K562 (cell line): ENCODE measurements at regions not wholly inside any gene's neighbourhood (a gene's known extent, or its start where the extent isn't known, plus 50 kb on each side); places are given as distances from the start of the nearest gene placed in this dataset.

Experiments
- CCAR2 ChIP-seq: fragments of 200-400 bp; formaldehyde crosslinking; IDR thresholded peaks from 2 replicates; pipeline ENCODE4 v1.6.1; 2017; ENCODE audit warnings: mild to moderate bottlenecking, low read depth, low read length
- CTBP1 ChIP-seq: fragments of 450-650 bp; IDR thresholded peaks from 2 replicates; pipeline ENCODE4 v1.6.1; 2016; ENCODE audit warnings: borderline replicate concordance
- ESRRA ChIP-seq: fragments of 450-650 bp; IDR thresholded peaks from 2 replicates; pipeline ENCODE4 v1.6.1; 2014; ENCODE audit warnings: low read depth, mild to moderate bottlenecking, moderate library complexity, borderline replicate concordance
- HIVEP1 ChIP-seq: fragments of 250-450 bp; sonication (Bioruptor Pico); IDR thresholded peaks from 2 replicates; pipeline ENCODE4 v1.4.0; 2020; ENCODE audit warnings: mild to moderate bottlenecking
- IRF2 ChIP-seq: sonication (generic); formaldehyde crosslinking; IDR thresholded peaks from 2 replicates; pipeline ENCODE4 v1.8.1; 2022; ENCODE audit warnings: mild to moderate bottlenecking, missing genetic modification reagents
- NR3C1 ChIP-seq: sonication (generic); formaldehyde crosslinking; IDR thresholded peaks from 2 replicates; pipeline ENCODE4 v1.8.1; 2022; ENCODE audit warnings: missing genetic modification reagents
- PHB ChIP-seq: fragments of 250-450 bp; sonication (Bioruptor Pico); IDR thresholded peaks from 2 replicates; pipeline ENCODE4 v1.5.0; 2021
- POLR2AphosphoS5 ChIP-seq: IDR thresholded peaks from 2 replicates; pipeline ENCODE4 v1.6.1; 2011; ENCODE audit warnings: mild to moderate bottlenecking, low read depth, low read length, moderate library complexity; ENCODE audit not compliant: control insufficient read depth, insufficient read depth
- SAFB ChIP-seq: fragments of 200-400 bp; formaldehyde crosslinking; IDR thresholded peaks from 2 replicates; pipeline ENCODE4 v1.6.1; 2017; ENCODE audit warnings: low read depth, low read length, borderline replicate concordance
- SMAD2 ChIP-seq: fragments of 150-350 bp; IDR thresholded peaks from 2 replicates; pipeline ENCODE4 v1.6.1; 2014; ENCODE audit warnings: low read depth, mild to moderate bottlenecking, low read length
- TBL1XR1 ChIP-seq, 2 experiments: IDR thresholded peaks; 2 replicates each; pipeline ENCODE4 v1.6.1; 2012; ENCODE audit warnings: improper control_type of control experiment in 2 of 2, low read length in 2 of 2, mild to moderate bottlenecking in 1 of 2
- ZBTB1 ChIP-seq: sonication (generic); formaldehyde crosslinking; IDR thresholded peaks from 2 replicates; pipeline ENCODE4 v1.8.1; 2023; ENCODE audit warnings: missing genetic modification reagents, low read depth, mild to moderate bottlenecking, borderline replicate concordance
- ZNF584 ChIP-seq: fragments of 200-800 bp; sonication (Bioruptor generic); IDR thresholded peaks from 2 replicates; pipeline ENCODE4 v1.6.1; 2016; ENCODE audit warnings: low read depth, mild to moderate bottlenecking, missing genetic modification characterization, missing compliant biosample characterization
- TF ChIP-seq, protein P1 (sequence below): fragments of 250-450 bp; sonication (Bioruptor Pico); IDR thresholded peaks from 2 replicates; pipeline ENCODE4 v1.5.1; 2021; ENCODE audit warnings: mild to moderate bottlenecking
- TF ChIP-seq, protein P2 (sequence below): sonication (generic); formaldehyde crosslinking; IDR thresholded peaks from 2 replicates; pipeline ENCODE4 v1.8.1; 2022; ENCODE audit warnings: missing genetic modification reagents
- TF ChIP-seq, protein P3 (sequence below): IDR thresholded peaks from 3 replicates; pipeline ENCODE4 v1.6.1; 2011; ENCODE audit warnings: borderline replicate concordance, mild to moderate bottlenecking; ENCODE audit not compliant: insufficient read length, insufficient read depth
- TF ChIP-seq, protein P4 (sequence below): fragments of 250-450 bp; sonication (Bioruptor Pico); IDR thresholded peaks from 2 replicates; pipeline ENCODE4 v1.4.0; 2020; ENCODE audit warnings: borderline replicate concordance
- TF ChIP-seq, protein P5 (sequence below): conservative IDR thresholded peaks from 2 replicates; pipeline ENCODE4 v1.6.1; 2011; ENCODE audit warnings: low read depth, mild to moderate bottlenecking, low read length; ENCODE audit not compliant: control insufficient read depth
- TF ChIP-seq, protein P6 (sequence below), 2 experiments: fragments of 450-650 bp in 1 of 2; sonication (generic) in 1 of 2; formaldehyde crosslinking; conservative IDR thresholded peaks; 2 replicates each; pipeline versions ENCODE4 v1.4.0 to v1.8.1; 2020 to 2022; ENCODE audit warnings: mild to moderate bottlenecking in 1 of 2, missing genetic modification reagents in 1 of 2

DNA sequence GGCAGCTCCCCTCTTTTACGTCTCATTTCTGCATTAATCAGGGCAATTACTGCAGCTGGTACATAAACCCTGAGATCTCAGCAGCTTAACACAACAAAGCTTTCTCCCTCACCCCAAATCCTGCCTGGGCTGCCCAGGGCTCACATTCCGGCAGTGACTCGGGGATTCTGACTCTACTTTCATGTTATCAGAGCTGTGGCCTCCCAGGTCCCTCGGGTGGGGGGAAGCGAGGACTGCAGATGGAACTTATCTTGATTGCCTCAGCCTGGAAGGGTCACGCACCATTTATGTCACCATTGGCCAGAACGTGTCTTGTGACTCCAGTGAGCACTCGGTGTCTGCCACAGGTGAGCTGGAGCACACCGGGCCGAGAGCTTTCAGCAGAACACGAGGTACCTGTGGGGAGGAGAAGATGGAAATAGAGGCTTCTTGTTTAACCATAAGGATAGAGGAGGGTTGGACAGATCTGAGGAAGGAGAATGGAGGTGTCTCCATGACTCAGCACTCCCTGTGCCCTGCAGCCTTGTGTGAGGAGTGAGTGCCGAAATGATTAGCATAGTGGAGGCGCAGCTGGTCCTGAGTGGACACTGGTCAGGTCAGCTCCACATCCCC is 88.5 kb upstream of the EXOC2 start (continued):
- TF ChIP-seq, protein P1, sequence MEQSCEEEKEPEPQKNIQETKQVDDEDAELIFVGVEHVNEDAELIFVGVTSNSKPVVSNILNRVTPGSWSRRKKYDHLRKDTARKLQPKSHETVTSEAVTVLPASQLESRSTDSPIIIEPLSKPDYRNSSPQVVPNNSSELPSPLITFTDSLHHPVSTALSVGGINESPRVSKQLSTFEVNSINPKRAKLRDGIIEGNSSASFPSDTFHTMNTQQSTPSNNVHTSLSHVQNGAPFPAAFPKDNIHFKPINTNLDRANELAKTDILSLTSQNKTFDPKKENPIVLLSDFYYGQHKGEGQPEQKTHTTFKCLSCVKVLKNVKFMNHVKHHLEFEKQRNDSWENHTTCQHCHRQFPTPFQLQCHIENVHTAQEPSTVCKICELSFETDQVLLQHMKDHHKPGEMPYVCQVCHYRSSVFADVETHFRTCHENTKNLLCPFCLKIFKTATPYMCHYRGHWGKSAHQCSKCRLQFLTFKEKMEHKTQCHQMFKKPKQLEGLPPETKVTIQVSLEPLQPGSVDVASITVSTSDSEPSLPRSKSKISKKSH (CRISPR knock-in tag) = no peak
- TF ChIP-seq, protein P2, sequence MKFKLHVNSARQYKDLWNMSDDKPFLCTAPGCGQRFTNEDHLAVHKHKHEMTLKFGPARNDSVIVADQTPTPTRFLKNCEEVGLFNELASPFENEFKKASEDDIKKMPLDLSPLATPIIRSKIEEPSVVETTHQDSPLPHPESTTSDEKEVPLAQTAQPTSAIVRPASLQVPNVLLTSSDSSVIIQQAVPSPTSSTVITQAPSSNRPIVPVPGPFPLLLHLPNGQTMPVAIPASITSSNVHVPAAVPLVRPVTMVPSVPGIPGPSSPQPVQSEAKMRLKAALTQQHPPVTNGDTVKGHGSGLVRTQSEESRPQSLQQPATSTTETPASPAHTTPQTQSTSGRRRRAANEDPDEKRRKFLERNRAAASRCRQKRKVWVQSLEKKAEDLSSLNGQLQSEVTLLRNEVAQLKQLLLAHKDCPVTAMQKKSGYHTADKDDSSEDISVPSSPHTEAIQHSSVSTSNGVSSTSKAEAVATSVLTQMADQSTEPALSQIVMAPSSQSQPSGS = no peak
- TF ChIP-seq, protein P3, sequence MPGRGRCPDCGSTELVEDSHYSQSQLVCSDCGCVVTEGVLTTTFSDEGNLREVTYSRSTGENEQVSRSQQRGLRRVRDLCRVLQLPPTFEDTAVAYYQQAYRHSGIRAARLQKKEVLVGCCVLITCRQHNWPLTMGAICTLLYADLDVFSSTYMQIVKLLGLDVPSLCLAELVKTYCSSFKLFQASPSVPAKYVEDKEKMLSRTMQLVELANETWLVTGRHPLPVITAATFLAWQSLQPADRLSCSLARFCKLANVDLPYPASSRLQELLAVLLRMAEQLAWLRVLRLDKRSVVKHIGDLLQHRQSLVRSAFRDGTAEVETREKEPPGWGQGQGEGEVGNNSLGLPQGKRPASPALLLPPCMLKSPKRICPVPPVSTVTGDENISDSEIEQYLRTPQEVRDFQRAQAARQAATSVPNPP = no peak
- TF ChIP-seq CTBP1 = peak; percentile 95
- no peak for TF ChIP-seq PHB
- TF ChIP-seq CCAR2 = no peak
- TF ChIP-seq POLR2AphosphoS5 = no peak
- no peak for TF ChIP-seq ZNF584
- TF ChIP-seq HIVEP1 (CRISPR knock-in tag) = no peak
- TF ChIP-seq NR3C1 = no peak
- TF ChIP-seq ESRRA = peak; percentile 41; the same call in 1 of the 2 replicates
- TF ChIP-seq ZBTB1 (CRISPR knock-in tag) = no peak
- TF ChIP-seq SMAD2 = no peak
- TF ChIP-seq, protein P4, sequence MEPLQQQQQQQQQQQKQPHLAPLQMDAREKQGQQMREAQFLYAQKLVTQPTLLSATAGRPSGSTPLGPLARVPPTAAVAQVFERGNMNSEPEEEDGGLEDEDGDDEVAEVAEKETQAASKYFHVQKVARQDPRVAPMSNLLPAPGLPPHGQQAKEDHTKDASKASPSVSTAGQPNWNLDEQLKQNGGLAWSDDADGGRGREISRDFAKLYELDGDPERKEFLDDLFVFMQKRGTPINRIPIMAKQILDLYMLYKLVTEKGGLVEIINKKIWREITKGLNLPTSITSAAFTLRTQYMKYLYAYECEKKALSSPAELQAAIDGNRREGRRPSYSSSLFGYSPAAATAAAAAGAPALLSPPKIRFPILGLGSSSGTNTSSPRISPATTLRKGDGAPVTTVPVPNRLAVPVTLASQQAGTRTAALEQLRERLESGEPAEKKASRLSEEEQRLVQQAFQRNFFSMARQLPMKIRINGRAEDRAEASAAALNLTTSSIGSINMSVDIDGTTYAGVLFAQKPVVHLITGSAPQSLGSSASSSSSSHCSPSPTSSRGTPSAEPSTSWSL (CRISPR knock-in tag) = no peak
- TF ChIP-seq, protein P5, sequence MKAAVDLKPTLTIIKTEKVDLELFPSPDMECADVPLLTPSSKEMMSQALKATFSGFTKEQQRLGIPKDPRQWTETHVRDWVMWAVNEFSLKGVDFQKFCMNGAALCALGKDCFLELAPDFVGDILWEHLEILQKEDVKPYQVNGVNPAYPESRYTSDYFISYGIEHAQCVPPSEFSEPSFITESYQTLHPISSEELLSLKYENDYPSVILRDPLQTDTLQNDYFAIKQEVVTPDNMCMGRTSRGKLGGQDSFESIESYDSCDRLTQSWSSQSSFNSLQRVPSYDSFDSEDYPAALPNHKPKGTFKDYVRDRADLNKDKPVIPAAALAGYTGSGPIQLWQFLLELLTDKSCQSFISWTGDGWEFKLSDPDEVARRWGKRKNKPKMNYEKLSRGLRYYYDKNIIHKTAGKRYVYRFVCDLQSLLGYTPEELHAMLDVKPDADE = no peak
- no peak for TF ChIP-seq SAFB
- TF ChIP-seq IRF2 (CRISPR knock-in tag) = no peak
- TF ChIP-seq, protein P6, sequence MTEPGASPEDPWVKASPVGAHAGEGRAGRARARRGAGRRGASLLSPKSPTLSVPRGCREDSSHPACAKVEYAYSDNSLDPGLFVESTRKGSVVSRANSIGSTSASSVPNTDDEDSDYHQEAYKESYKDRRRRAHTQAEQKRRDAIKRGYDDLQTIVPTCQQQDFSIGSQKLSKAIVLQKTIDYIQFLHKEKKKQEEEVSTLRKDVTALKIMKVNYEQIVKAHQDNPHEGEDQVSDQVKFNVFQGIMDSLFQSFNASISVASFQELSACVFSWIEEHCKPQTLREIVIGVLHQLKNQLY (CRISPR knock-in tag; conservative IDR thresholded peaks at IDR 0.05) = no peak
- no peak for TF ChIP-seq TBL1XR1 (IDR thresholded peaks at IDR 0.05; ENCODE audit: low read length in 2 of 2)
